DMS153 (cell line): ENCODE measurements at regions not wholly inside any gene's neighbourhood (a gene's known extent, or its start where the extent isn't known, plus 50 kb on each side); places are given as distances from the start of the nearest gene placed in this dataset.
"Not testable (repeated sequence)": the region's sequence is repeated elsewhere in the genome, so short reads cannot be mapped to it uniquely, and the experiment has no call there.

Experiments
- DNase-seq: peaks from one replicate; lab custom pipeline; 2025; lab: John Stamatoyannopoulos, UW

DNA sequence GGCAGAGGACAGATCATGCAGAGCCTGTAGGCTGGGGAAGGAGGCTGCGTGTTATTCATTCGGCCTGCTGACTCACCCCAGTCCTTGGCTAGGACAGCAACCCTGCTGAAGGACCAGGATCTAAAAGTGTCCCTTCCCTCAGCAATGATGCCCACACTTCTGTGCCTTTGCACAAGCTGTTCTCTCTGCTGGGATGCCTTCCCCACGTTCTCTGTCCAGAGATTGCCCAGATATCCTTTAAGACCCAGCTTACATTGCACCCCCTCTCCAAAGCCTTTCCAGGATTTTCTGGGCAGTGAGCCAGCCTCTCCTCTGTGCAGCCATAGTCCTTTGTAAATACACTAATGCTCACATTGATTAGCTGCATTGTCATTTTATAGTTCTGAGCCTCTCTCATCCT lies 99.3 kb upstream of the CHD6 start:
- peak; percentile 92 for DNase-seq

DNA sequence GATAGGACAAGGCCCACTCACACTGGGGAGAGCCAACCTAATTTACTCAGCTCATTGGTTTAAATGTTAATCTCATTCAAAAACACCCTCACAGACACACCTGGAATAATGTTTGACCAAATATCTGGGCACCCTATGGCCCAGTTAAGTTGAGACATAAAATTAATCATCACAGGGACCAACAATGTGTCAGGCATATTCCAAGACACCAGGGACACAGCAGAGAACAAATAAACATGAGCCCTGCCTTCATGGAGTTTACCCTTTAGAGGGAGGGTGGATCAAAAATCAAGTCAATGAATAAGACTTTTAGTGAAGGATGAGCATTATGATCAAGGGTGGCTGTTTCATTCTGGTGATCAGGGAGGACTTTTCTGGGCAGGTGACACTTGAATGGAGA lies 98.7 kb upstream of the CHD6 start:
- no peak for DNase-seq

DNA sequence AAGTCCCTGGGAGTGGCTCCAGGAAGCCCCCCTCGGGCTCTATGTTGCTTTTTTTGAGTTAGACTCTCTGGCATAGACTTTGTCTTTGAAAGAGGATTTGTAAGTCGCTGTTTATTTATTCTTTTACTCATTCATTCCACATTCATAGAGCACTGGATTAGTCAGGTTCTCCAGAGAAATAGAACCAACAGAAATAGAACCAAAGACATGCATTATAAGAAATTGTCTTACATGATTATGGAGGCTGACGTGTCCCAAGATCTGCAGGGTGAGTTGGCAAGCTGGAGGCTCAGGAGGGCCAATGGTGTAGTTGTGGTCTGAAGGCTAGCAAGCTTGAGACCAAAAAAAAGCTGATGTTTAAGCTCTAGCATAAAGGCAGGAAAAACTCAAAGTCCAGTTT lies 98.3 kb upstream of the CHD6 start:
- DNase-seq: no peak

DNA sequence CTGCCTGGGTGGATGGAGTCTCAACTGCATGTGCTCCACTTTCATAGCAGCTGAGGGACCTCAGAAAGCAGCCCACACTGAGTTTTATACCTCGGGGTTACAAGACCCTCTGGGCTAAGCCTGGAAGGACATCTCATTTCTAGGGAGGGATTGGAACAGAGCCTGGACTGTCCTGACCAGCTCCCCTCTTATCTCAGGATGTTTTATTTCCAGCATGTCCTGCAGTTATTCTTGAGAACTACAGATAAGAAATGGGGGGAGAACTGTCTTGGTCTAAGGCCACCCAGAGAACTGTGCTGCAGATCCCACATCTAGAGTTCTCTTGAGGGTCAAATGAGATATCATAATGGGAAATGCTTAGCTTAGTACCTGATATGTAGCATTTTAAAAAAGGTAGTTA lies 97.3 kb upstream of the CHD6 start:
- no peak for DNase-seq

DNA sequence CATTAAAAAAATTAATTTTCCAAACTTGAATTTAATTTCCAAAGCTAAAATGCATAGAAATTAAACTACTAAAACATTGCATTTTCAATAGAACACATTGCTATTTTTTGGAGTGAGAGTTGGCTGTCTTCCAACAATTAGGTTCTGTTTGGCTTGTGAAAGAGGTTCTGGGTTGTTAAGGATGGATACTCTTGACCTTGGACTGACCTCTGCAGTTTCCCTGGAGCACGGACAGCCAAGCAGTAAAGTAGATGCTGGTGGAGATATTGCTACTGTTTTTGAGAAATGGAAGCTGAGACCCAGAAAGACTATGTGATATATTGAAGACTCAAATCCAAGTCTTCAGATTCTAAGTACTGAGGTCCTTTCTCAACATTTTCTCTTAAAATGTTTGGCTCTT lies 95.9 kb upstream of the CHD6 start:
- no peak for DNase-seq

DNA sequence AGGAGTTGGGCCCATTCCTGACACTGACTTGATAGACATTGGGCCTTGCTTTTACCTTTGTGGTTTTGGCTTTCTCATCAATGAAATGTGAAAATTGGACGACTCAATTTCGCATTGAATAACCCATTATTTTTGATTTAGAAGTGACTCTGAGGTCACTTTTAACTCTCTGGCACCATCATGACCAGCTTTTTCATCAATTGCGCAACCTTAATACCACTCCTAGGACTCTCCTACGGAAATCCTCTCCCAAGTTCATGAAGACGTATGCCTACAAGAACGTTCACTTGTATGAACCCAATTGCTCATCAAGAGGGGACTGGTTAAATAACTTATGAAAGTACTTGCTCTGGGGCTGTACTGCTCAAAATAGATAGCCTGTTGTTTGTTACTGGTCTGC lies 86.7 kb upstream of the CHD6 start:
- no peak for DNase-seq

DNA sequence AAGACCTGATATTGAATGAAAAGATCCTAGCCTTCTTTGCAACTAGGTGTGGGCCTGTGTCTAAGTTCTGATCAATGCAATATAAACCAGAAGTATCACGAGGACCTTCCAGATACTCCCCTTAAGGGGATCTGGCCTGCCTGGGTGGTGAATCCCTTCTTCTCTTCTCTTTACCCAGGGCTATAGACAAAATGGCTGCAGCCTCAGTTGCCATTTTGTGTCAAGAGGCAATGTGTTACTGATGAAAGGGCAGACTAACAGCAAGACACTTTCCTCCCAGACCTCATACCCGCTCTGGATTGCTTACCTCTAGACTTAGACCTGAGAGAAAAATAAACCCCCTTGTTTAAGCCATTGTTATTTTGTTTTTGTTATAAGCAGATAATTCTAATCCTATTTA lies 84.5 kb upstream of the CHD6 start:
- no peak for DNase-seq

DNA sequence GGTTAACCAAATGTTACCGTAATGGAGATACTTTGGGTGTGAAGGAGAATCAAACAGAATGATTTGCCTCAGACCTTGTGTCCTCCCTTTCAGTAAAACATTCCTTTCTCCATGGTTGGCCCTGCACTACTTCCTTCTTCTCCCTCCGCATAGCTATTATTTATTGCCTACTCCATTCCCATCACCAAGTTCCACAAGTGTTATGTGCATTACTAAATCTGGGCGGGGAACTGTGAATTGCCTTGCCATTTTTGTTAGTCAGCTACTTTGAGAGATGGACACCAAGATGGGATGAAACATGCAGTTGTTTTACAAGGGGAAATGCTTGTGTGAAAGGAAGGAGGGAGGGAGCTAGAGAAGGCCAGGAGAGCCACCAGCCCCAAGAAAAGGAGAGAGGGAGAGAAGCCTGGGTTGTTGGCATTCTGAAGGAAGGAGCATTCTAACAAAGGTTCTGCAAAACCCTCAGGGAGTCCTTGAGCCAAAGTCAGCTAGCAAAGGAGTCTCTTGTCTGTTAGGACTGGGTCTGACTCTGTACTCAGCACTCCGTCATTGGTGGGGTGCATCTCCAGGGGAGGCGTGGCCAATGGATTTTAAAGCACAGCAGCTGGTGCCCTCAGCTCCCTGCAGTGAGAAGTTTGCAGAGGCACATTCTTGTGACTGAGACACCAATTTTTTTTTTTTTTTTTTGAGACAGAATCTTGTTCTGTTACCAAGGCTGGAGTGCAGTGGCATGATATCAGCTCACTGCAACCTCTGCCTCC lies 83.6 kb upstream of the CHD6 start:
- no peak for DNase-seq

DNA sequence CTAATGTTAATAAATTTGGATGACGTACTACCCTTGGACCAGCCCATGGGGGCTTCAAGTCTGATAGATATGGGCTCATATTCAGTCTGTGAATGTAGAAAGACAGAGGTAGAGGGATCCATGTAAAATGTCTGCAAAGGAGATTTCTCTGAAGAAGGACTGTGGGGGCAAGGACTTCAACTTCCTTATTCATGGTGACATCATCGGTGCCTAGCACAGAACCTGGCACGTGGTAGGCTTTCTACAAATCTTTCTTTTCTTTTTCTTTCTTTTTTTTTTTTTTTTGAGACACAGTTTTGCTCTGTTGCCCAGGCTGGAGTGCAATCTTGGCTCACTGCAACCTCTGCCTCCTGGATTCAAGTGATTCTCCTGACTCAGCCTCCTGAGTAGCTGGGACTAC lies 81.5 kb upstream of the CHD6 start:
- DNase-seq: not testable (repeated sequence)

DNA sequence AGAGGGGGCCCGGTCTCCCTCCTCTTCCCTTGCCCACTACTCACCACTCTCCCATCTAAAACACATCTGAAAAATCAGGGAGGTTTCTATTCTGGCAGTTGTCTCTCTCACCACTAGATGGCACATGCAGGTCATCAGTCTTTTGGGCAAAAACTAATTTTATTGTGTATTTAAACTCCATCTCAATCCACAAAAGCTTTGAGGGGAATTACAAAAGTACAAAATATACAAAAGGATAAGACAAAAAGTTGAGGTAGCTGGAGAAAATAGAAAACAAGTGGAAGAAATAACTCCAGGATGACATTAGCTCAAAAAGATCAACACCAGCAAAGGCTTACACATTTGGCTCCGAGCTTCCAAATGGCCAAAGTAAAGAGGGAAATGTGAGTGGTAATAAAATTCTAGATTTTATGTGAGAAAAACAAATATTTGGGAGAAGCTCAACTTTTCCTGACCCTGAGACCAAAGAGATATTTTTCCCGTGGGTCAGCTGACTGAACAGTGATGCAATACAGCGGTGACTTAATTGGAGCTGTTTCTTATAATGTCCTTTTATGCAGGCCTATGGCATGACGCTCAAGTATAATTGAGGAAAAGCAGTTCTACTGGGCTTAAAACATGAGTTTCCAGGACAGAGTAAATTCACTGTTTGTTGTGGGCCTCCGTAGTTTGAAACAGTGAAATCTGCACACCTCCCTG lies 79.8 kb upstream of the CHD6 start:
- no peak for DNase-seq

DNA sequence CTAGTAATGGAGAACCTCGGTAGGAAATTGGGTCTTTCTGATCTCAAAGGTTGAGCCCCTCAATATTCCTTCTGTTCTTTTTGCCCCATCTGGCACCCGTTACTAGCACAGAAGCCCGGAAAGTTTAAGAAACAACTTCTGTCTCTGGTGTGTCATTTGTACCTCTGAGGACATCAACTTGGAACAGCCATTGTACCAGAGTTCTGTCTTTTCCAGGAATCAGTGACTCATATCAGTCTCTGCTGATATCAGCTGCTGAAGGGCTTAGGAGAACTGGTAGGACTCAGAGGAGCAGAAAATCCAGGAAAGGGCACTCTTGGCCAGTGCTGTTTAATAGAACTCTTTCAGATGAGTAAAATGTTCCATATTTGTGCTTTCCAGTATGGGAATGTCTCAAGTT lies 78.3 kb upstream of the CHD6 start:
- DNase-seq: no peak

DNA sequence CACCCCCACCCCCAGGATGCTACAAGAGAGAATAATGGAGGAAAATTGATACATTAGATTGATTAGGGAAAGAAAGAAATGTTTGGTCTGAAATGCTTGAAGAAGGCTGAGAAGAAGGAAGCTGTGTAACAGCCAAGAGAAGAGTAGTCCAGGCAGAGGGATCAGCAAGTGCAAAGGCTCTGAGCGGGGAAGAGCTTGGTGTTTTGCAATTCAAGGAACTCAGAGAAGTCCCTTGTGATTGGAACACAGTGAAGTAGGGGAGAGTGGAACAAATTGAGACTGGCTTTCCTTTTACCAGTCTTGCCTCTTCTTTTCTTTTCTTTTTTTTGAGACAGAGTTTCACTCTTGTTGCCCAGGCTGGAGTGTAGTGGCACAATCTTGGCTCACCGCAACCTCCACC lies 76.6 kb upstream of the CHD6 start:
- no peak for DNase-seq

DNA sequence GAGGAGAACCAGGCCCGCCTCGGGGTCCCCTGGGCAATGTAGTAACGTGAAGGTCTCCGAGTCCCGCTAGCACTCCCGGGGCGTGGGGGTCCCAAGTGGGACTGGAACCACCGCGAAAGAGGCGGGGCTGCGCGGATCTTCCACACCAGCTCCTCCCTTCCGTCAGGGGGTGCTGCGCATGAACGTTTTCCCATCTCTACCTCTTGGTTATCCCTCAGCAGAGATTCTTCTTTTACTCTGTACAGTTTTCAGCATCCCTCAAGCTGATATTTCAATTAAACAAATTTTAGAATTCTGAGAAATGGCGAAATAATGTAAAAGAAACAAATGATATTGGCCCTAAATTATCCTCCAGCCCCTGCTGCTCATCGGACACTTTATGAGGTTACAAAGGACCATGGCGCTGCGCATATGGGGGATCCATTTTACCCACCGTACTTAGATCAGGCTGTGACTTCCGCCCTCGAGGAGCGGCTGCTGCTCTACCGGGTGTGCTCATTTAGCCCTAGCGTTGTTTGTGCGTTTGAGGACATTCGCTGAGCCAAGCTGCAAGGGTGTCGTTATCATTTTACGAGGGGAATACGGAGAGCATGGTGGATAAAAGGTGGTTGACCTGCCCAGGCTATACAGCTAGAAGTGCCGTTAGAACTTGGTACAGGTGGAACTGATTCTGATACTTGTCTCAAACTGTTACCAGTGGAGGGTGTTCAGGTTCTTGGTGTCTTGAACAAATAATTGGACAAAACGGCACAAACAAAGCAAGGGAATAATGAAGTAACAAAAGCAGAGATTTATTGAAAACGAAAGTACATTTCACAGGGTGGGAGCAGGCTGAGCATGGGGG lies 75.2 kb upstream of the CHD6 start:
- DNase-seq: peak; percentile 95

DNA sequence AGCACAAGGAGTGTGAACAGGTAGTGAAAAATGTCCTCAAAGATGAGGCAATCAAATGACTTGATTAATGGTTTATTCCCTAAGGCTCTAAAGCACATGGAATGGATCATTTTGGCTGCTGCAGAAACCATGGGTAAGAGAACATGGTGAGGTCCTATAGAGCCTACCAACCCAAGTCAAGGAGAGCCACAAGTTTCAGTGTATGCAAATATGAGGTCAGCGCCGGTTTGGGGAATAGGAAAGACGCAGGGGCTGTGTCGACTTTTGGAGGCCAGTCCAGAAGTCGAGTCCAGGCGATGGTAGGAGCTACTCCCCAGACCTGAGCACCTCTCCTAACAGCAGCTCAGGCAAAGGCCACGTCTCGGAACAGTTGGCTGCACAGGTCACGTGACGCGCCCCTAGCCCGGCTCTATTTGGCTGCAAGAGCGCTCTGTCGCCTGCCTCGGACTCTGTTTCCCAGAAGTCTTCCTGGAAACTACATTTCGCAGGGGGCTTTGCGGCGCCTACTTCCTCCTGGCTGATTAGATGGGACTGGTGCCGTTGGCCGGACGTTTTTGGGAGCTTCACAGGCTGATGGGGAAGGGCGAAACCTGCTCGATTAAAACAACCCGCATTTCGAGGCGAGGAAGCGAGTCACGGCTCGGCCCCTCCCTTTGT lies 74.4 kb upstream of the CHD6 start:
- DNase-seq: peak; percentile 78

DNA sequence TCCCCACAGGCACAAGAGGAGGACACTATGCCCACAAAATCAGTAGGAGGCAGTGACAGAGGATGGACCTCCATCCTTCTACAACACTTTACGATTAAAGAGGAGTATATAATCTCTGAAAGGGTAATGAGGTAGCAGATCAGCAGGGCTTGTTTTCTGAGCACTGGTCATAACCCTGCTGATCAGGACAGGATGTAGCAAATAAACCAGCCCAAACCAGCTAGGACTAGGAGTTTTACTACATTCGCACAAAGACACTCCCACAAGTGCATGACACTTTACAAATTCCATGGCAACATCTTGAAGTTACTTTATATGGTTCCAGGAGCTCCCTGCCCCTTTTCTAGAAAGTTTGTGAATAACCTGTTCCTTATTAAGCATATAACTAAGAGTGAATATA lies 73.3 kb upstream of the CHD6 start:
- no peak for DNase-seq

DNA sequence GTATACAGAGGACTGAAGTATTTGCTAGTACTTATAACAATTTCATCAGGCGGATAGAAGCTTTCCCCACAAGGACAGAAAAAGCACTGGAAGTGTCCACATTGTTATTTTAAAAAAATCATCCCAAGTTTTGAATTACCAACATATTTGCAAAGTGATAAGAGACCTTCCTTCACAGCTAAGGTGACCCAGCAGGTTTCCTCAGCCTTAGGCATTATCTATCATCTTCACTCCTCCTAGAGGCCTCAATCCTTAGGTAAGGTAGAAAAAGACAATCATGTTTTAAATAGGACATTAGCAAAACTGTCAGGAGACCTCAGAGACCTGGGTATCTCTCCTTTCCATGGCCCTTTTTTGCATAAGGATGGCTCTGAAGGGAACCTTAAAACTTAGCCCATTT lies 72.5 kb upstream of the CHD6 start:
- no peak for DNase-seq

DNA sequence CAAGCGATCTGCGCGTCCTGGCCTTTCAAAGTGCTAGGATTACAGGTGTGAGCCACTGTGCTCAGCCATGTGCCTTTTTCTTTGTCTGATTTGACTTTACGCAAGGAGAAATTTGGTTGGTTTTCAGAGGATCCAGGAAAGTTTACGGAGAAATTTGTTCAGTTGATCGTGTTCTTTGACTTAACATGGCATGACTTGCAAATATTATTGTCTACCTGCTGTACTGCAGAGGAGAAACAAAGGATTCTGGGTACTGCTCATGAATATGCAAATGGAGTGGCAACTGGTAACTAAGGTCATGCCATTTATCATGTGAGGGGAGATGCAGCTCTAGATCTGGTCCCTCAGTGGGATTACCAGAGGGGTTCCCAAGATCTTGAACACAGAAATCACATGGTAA lies 68.8 kb upstream of the CHD6 start:
- DNase-seq: no peak

DNA sequence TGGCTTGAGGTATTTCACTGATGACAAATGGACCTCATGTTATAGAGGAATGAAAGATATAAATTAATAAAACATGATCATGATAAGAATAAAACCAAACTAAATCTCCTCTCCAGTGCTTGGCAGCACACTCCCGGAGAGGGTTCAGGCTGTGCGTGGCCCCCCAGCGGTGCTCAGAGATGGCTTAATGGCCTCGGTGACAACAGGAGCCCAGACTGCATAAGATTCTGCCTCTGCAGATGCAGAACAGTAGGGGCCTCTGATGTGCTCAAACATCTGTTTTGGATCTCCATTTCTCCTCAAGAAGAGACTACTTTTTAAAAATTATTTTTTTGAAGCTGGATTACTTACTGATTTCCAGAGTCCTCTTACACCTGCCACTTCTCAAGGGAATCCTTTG lies 67.0 kb upstream of the CHD6 start:
- DNase-seq: not testable (repeated sequence)

DNA sequence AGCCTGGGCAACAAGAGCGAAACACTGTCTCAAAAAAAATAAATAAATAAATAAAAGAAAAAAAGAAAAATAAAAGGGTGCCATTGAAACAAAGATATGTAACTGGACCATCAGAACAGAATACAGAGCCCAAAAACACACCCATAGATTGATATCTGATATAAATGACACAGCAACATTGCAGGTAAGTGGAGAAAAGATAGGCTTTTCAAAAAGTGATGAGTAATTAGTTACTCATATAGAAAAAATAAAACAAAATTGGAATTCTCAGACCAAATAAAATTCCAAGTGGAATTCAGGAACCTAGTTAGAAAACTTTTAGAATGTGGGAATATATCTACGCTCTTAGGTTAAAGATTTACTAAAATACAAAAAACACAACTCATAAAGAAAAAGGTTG lies 60.6 kb upstream of the CHD6 start:
- DNase-seq: no peak

DNA sequence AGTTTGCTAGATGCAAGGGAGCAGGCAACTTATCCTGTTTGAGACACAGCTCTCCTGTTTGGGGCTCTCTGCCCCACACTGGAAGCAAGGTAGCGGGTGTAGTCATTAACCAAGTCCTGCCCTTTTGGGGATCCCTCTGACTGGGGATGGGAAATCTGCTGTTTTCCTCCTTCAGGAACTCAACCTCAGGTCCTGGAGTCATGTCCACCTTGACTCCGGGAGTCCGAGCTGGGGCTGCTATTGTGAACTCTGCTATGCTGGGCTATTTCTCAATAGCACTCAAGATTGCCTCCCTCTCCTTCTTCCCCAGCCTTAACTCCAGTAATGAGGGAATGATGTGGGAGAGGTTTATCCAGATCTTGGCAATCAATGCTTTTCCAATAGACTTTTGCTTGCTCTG lies 54.1 kb upstream of the CHD6 start:
- no peak for DNase-seq

DNA sequence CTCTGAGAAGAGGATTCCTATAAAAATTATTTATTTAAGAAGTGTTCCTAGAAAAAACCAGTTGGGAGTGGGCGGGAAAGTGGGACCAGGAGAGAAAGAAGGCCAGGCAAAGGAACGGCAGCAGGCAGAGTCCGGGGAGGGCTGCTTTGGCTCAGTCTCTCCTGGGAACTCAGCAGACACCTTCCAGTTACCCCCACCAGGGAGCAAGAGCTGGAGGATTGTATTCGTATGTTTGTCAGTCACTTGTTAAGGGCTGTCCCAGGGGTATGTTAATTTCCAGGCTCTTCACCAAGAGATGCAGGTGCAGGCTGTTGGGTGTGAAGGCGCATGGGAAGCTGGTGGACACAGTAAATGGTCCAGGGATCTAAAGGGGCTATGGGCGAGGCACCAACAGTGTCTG lies 53.0 kb upstream of the CHD6 start:
- DNase-seq: peak; percentile 19

DNA sequence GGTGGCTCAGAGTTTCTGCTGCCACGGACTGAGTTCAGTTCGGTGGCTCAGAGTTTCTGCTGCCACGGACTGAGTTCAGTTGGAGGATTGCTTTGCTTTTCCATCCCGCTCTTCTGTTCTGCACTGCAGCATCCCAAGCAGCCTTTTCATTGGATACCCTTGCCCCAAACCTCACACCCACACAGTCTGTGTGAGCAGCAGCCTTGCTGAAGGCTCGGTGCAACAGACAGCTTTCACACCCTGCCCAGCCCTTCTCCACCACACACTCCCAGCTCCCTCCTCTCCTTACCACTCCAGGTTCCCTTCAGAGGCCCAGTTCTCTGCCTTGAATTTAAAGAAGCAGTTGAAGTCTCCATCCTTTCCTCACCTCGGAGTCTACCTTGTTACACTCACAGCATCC lies 52.5 kb upstream of the CHD6 start:
- no peak for DNase-seq
